SHP77 treated with DMSO at 0.1 percent for 48 hours (cell line): ENCODE measurements at regions not wholly inside any gene's neighbourhood (a gene's known extent, or its start where the extent isn't known, plus 50 kb on each side); places are given as distances from the start of the nearest gene placed in this dataset.
"Not testable (repeated sequence)": the region's sequence is repeated elsewhere in the genome, so short reads cannot be mapped to it uniquely, and the experiment has no call there.

Experiments
- DNase-seq: peaks from one replicate; lab custom pipeline; 2025; lab: John Stamatoyannopoulos, UW

- no peak for DNase-seq
Measured at GRCh38 chr6:170096803-170097504, 193.9 kb downstream of the DLL1 start.

- no peak for DNase-seq
Measured at GRCh38 chr6:170096191-170096802, 194.6 kb downstream of the DLL1 start.

GRCh38 chr6:170095273-170095981, 195.5 kb downstream of the DLL1 start:
- no peak for DNase-seq

GRCh38 chr6:170094686-170095272, 196.1 kb downstream of the DLL1 start:
- DNase-seq, result no peak

- no peak for DNase-seq
Measured at GRCh38 chr6:170093658-170094596, 197.0 kb downstream of the DLL1 start.

GRCh38 chr6:170093276-170093657, 197.6 kb downstream of the DLL1 start:
- no peak for DNase-seq

- no peak for DNase-seq
Measured at GRCh38 chr6:170092826-170093225, 198.1 kb downstream of the DLL1 start.

GRCh38 chr6:170091639-170092579, 199.0 kb downstream of the DLL1 start:
- DNase-seq, result no peak

GRCh38 chr6:170091000-170091638, 199.8 kb downstream of the DLL1 start:
- DNase-seq, result no peak

- no peak for DNase-seq
Measured at GRCh38 chr6:170090561-170090960, 200.3 kb downstream of the DLL1 start.

GRCh38 chr6:170089963-170090362, 200.9 kb downstream of the DLL1 start:
- DNase-seq, result no peak

GRCh38 chr6:170088582-170088955, 202.3 kb downstream of the DLL1 start:
- no peak for DNase-seq

- DNase-seq, result no peak
Measured at GRCh38 chr6:170087941-170088581, 202.8 kb downstream of the DLL1 start.

GRCh38 chr6:170087421-170087780, 203.5 kb downstream of the DLL1 start:
- DNase-seq, result not testable (repeated sequence)

- DNase-seq, result no peak
Measured at GRCh38 chr6:170086639-170087420, 204.0 kb downstream of the DLL1 start.

GRCh38 chr6:170085475-170086401, 205.1 kb downstream of the DLL1 start:
- no peak for DNase-seq

- DNase-seq, result no peak
Measured at GRCh38 chr6:170084166-170084730, 206.6 kb downstream of the DLL1 start.
